ENCODE measurements at regions not wholly inside any gene's neighbourhood (a gene's known extent, or its start where the extent isn't known, plus 50 kb on each side); places are given as distances from the start of the nearest gene placed in this dataset.
"Not testable (repeated sequence)": the region's sequence is repeated elsewhere in the genome, so short reads cannot be mapped to it uniquely, and the experiment has no call there.

DNA sequence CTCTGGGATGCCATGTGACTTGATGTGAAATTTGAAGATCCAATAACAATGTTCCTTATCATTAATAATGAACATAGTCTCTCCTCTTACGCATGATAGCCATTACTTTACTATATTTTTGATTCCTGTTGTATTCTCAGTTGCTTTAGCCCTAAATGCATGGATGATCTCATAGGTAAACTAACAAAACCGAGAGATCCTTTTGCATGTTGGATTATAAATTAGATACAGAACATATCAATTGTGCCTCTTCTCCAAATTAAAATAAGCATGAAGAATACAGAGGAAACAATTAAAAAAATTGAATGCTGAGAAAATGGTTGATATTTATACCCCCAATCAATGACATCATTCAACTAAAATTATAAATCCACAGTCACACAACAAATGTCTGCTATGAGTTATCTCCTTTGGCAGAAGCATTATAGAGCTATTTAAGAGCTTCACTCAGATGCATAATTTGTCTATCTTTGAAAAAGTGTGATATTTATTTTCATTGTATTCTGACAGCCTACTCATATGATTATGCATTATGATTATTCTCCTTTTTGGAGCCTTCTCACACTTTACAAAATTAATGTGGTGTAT, 386.4 kb upstream of the STXBP6 start:
- no peak for DNase-seq (ENCODE audit: low read depth)

- DNase-seq (ENCODE audit: low read depth), result no peak
These were observed 381.5 kb upstream of the STXBP6 start for GRCh38 chr14:25431211-25432076.

DNA sequence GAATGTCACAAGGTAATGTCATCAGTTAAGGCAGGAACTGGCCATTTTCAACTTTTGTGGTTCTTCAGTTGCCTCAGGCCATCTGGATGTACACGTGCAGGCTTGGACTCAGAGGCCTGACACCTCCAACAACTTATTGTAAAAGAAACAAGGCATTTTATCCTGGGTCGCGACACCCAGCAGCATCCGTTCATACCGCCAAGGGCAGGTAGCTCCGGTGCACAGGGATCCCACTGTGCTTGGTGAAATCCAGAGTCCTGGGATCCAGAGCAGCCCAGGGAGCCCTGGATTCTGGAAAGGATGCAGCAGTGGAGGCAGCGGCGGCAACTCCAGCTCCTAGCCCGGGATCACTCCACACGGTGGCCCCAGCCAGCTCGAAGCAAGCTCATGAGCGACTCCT, 380.9 kb upstream of the STXBP6 start:
- DNase-seq (ENCODE audit: low read depth), result no peak

GRCh38 chr14:25412998-25413397, 363.1 kb upstream of the STXBP6 start:
- DNase-seq (ENCODE audit: low read depth), result no peak

DNA sequence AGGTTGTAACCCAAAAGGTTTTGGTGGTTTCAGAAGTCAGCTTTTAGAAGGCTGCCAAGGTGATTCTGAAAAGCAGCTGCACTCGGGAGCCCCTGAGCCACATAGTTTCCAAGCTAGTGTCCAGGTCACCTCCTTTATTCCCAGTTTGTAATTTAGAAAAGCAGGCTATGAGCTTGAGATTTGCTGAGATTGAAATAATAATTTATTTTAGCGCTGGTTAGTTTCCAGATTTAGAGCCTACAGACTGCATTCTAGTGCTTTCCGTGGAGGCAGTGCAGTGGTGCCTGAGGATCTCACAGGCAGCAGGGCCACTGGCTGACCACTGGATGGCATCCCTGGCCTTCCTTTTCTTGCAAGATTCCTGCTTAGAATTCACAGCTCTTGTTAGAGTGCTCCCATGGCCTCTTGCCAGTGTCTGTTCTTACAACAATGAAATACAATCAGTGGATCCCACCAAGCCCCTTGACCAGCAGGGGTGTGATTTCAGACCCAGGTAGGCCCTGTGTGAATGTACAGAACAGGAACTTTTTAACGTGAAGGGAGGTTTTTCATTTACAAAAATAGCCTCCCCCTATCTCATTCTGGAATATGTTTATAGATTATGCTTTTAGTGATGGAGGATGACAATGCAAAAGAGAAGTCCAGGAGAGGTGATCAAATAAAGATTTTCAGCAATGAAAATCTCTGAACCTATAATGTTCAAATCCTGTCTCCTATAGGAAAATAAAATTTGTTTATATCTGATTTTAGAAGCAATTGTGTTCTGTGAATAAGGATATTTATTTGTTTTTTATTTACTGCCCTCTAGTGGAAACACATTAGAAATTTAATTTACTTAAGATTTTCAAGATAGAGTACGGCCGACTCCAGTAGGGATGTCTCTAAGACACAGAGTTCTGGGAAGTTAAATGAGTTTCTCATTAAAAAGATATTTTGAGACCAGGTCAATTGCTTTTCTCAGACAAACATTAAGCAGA, 362.1 kb upstream of the STXBP6 start:
- DNase-seq (ENCODE audit: low read depth), result peak; percentile 19

- no peak for DNase-seq (ENCODE audit: low read depth)
These were observed 356.9 kb upstream of the STXBP6 start for GRCh38 chr14:25406818-25407217.

GRCh38 chr14:25400607-25401206, 350.8 kb upstream of the STXBP6 start:
- DNase-seq (ENCODE audit: low read depth), result peak; percentile 19

GRCh38 chr14:25396128-25396527, 346.2 kb upstream of the STXBP6 start:
- no peak for DNase-seq (ENCODE audit: low read depth)

- no peak for DNase-seq (ENCODE audit: low read depth)
These were observed 344.9 kb upstream of the STXBP6 start for GRCh38 chr14:25394791-25395391.

GRCh38 chr14:25394356-25394755, 344.4 kb upstream of the STXBP6 start:
- DNase-seq (ENCODE audit: low read depth), result no peak

DNA sequence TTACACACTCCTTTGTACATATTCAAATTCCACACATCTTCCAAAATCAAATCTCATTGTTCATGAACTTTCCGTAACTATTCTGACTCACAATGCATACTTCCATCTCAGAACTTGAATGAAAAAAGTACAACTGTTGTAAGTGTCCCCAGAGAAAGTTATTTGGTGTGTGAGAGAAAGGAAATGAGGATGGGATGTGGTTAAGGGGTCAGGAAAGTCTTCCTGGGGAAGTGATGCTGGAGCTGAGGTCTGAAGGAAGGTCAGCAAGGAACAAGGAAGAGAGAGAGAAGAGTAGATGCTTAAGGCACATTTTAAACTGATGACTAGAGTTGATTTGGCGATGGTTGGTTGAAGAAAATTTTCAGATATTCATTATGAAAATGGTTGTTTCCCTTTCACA, 340.0 kb upstream of the STXBP6 start:
- DNase-seq (ENCODE audit: low read depth), result no peak

- DNase-seq (ENCODE audit: low read depth), result no peak
These were observed 331.6 kb upstream of the STXBP6 start for GRCh38 chr14:25381498-25381897.

DNA sequence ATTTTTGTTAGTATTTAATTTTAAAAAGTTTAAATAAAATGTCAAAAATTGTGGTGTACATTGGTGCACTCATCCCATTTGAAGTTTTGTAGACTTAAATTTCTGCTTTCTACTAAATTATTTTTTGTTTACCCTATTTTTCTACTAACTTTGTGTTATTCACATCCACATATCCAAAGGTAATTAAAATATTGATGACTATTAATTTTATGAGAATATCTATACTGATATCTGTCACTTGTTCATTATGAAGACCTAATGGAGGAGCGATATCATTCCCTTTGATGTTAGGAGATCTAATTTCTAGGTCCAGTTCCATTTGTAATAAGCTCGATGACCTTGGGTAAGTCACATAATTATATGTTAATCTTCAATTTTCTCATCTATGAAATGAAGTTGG, 325.7 kb upstream of the STXBP6 start:
- DNase-seq (ENCODE audit: low read depth), result no peak

DNA sequence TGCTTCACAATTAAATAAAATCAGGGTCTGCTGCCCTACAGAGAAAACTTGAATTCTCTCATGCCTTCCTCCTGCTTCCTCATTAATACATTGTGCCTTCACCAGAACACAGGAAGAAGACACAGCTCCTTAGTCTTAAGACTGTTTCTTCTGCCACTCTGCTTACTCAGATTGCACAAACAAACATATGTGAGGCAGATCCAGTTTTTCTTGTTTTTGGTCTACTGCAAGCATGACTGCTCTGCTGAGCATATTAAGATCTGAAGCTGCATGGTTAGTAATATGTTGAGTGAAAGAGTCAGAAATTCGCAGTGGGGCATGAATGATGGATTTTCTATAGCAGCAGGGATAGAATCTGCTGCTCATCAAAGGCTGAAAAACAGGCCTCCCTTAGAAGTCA, 321.1 kb upstream of the STXBP6 start:
- DNase-seq (ENCODE audit: low read depth), result no peak

- DNase-seq (ENCODE audit: low read depth), result not testable (repeated sequence)
These were observed 320.1 kb upstream of the STXBP6 start for GRCh38 chr14:25370057-25370456.

DNA sequence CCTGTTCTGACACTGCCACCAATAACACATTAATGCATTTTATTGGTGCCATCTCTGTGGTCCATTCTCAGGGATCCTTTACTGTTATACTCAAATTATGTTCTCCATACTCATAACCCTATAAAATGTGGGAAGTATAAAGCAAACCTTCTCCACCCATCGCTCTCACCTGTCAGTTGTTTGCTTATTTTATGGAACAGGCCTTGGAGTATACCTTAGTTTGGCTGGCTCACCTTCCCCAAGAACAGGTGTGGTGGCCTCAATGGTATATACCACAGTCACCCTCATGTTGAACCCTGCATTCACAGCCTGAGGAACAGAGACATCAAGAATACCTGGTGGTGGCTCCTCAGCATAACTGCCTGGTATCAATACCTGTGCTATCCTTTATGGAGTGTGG, 308.4 kb upstream of the STXBP6 start:
- no peak for DNase-seq (ENCODE audit: low read depth)

DNA sequence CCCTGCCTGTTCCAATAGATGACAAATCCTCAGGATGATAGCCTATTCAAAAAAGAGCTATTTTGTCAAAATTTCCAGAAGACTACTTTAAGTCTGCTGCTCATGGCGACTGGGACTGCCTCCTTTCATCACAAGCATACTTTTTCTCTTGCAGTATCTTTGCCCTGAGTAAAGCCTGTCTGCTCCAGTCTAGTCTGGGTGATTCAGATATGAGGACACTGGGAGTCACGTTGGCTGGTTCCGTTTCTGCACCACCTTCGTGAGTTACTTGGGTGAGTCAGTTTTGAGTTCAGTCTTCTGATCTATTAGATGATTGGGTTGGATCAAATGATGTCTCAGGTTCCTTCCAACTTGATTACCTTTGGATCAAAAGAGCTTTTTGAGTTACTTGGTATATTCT, 301.3 kb upstream of the STXBP6 start:
- no peak for DNase-seq (ENCODE audit: low read depth)

GRCh38 chr14:25350802-25351201, 300.9 kb upstream of the STXBP6 start:
- no peak for DNase-seq (ENCODE audit: low read depth)

- no peak for DNase-seq (ENCODE audit: low read depth)
These were observed 300.1 kb upstream of the STXBP6 start for GRCh38 chr14:25350021-25350420.

DNA sequence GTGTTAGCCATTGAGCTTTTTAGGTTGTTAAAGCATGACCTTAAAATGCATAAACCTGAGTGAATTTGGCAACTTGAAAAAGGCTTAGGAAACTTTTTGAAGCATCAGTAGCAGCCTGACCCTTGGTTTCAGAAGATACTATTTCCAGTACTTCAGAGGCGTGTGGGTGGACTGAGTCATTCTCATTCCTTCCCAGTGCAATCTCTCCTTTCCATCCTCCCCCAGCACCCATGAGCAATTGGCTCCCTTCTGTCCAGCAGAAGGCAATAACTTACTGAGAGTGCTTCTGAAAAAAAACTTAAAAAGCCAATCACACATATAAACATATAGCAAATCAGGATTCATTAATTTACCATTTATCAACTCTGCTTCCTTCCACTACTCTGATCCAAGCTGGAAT, 299.3 kb upstream of the STXBP6 start:
- DNase-seq (ENCODE audit: low read depth), result no peak

GRCh38 chr14:25340882-25341281, 290.9 kb upstream of the STXBP6 start:
- DNase-seq (ENCODE audit: low read depth), result no peak

DNA sequence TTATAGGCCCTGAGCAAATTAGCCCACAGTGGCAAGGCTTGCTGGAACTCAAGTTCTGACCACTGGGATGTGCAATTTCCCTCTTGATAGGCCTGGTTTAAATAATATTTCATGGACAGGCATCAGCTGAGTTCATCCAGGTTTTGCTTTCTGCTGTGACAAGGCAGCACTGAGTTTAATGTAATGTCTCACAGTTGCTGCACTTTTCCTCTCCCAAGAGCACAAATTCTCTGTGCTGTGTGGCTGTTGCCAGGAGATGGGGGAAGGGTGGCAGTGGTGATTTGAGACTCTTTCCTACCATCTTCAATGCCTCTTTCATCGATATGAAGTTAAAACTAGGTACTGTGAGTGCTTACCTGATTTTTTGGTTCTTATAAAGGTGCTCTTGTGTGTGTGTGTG, 272.8 kb upstream of the STXBP6 start:
- DNase-seq (ENCODE audit: low read depth), result no peak

All from renal cortical epithelial cell (primary cell).